Neural crest cell (in vitro differentiated cells): ENCODE measurements at regions not wholly inside any gene's neighbourhood (a gene's known extent, or its start where the extent isn't known, plus 50 kb on each side); places are given as distances from the start of the nearest gene placed in this dataset.

Source experiments
- DNase-seq: peaks from one replicate; pipeline ENCODE4 v3.0.0; 2021; ENCODE audit warnings: low read depth, mixed read lengths, low spot score
- H3K27ac Mint-ChIP-seq: one replicate; pipeline ENCODE4 v1.8.0; 2021; ENCODE audit warnings: mild to moderate bottlenecking, mixed read lengths; ENCODE audit not compliant: unreplicated experiment
- H3K27me3 Mint-ChIP-seq: 2 replicates; pipeline ENCODE4 v1.8.0; 2021; ENCODE audit warnings: low read depth, mild to moderate bottlenecking, mixed read lengths
- H3K36me3 Mint-ChIP-seq: 2 replicates; pipeline ENCODE4 v1.8.0; 2021; ENCODE audit warnings: low read depth, mild to moderate bottlenecking, mixed read lengths
- H3K4me1 Mint-ChIP-seq: 2 replicates; pipeline ENCODE4 v1.8.0; 2021; ENCODE audit warnings: mixed read lengths
- H3K4me3 Mint-ChIP-seq: one replicate; pipeline ENCODE4 v1.8.0; 2021; ENCODE audit warnings: mild to moderate bottlenecking, mixed read lengths
- H3K9me3 Mint-ChIP-seq: 2 replicates; pipeline ENCODE4 v1.8.0; 2021; ENCODE audit warnings: mixed read lengths
- CTCF ChIP-seq: fragments of 200-600 bp; sonication (generic); conservative IDR thresholded peaks from 2 replicates; pipeline ENCODE4 v1.5.0; 2021; ENCODE audit warnings: antibody characterized with exemption, mild to moderate bottlenecking

DNA sequence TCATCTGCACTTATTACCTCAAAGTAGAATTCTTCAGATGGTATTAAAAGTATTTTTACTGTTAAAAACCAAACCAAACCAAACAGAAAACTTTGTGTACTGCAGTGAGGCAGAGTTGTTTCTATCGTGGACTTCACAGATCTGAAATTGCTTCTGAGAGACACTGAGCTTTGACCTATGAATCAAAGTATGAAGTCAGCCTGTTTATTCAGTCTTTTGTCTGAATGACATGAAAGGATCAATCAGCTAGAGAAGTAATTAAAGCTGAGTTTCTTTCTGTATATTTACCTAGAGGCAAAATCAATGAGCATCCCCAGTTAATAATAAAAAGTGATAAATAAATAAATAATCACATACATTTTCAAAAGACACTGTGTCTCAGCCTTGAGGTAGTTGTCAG, 2121.0 kb downstream of the PCDH7 start:
- no peaks in the 10 kb centered on the region for H3K36me3 Mint-ChIP-seq
- no peaks in the 10 kb centered on the region for H3K27me3 Mint-ChIP-seq
- TF ChIP-seq CTCF: no peak
- peaks cover 3% of the 10 kb centered on the region for H3K4me1 Mint-ChIP-seq
- DNase-seq: no peak
- no peaks in the 10 kb centered on the region for H3K9me3 Mint-ChIP-seq
- H3K27ac Mint-ChIP-seq: no peak overlapping the region
- no peak overlapping the region for H3K4me3 Mint-ChIP-seq

GRCh38 chr4:32847461-32847860, 2127.3 kb downstream of the PCDH7 start:
- Mint-ChIP-seq H3K27me3 (no peaks in the 10 kb centered on the region), H3K4me1 (no peaks in the 10 kb centered on the region), H3K36me3 (no peaks in the 10 kb centered on the region), H3K27ac (no peak overlapping the region), H3K9me3 (no peaks in the 10 kb centered on the region), H3K4me3 (no peak overlapping the region)
- DNase-seq: no peak
- TF ChIP-seq CTCF: no peak

DNA sequence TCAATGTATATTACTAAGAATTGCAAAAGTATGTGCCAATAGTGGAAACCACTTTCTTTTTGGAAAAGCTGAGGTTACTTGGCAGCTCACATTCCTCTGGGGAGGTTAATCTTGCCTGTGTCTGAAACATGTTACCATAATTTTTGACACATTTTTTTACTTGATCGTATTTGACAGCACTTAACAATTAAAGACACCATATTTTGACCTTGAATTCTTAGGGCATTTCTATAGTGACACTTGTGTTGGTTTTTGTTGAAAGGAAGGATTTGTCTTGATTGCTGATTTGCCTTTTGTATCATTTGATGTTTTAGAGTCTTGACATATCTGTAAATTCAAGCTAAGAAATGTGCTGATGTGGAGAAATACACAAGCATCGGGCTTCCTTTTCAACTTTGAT, 2135.5 kb downstream of the PCDH7 start:
- Mint-ChIP-seq H3K36me3 (no peaks in the 10 kb centered on the region), H3K4me3 (no peak overlapping the region), H3K27me3 (no peaks in the 10 kb centered on the region), H3K9me3 (no peaks in the 10 kb centered on the region), H3K4me1 (no peaks in the 10 kb centered on the region), H3K27ac (no peak overlapping the region)
- DNase-seq: no peak
- no peak for TF ChIP-seq CTCF

DNA sequence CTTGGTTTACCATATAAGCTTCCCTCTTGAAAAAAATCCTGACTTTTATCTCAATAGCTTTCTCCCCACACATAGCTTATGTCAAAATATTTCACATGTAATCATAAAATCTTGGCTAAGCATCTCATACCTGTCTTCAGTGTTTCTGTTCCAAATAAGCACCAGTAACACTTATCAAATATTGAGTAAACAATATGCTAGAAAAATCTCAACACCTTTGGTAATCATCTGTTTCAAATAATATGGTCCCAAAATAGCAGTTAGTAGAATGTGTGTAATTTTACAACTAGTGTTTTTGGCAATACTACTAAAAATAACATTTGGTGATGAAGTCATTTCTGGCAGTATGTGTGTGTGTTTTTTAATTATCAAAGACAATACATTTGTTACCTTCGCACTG, 2138.2 kb downstream of the PCDH7 start:
- Mint-ChIP-seq H3K27ac (no peak overlapping the region), H3K27me3 (no peaks in the 10 kb centered on the region), H3K36me3 (no peaks in the 10 kb centered on the region), H3K9me3 (no peaks in the 10 kb centered on the region), H3K4me3 (no peak overlapping the region), H3K4me1 (no peaks in the 10 kb centered on the region)
- no peak for TF ChIP-seq CTCF
- no peak for DNase-seq

DNA sequence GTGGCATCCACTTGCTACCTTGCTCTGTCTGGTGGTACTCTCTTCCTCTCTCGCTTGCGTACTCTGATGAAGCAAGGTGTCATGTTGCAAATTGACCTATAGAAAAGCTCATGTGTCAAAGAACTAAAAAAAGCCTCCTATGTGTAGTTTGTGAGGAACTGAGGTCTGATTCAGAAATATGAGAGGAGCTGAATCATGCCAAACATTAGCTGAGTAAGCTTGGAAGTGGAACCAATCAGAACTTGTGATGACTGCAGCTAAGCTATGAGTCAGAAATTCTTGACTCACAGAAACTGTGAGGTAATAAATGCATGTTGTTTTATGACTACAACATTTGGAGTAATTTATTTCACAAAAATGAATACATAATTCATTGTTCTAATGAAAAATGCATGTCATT, 2138.8 kb downstream of the PCDH7 start:
- no peak for DNase-seq
- Mint-ChIP-seq H3K4me3 (no peak overlapping the region), H3K36me3 (no peaks in the 10 kb centered on the region), H3K9me3 (no peaks in the 10 kb centered on the region), H3K4me1 (no peaks in the 10 kb centered on the region), H3K27me3 (no peaks in the 10 kb centered on the region), H3K27ac (no peak overlapping the region)
- no peak for TF ChIP-seq CTCF

DNA sequence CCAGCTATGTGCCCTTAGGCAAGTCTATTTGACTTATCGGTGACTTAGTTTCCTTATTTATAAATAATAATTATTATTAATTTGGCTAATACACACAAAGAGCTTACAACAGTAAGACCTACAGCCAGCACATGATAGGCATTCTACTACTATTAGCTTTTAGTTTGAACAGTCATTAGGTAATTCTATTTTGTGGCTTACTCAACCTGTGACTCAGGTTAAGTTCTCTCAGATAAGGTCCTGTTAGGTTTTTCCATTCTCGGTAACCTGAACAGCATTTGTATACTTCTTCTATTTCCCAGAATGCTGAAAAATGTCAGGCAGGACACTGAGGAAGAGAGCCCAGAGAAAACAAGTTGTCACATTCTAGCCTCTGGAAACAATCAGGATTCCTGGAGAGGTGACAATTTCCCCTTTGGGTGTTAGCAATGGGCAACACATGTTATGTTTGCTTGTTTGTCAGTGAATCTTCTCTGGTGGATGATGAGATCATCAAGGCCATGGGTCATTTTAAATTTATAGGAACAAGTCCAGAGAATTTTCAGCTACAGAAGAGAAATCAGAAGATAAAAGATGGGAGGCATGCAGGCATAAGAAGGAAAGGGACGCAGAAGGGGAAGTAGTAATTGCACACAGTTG, 2144.7 kb downstream of the PCDH7 start:
- Mint-ChIP-seq H3K4me3 (no peak overlapping the region), H3K27me3 (no peaks in the 10 kb centered on the region), H3K9me3 (peaks cover 3% of the 10 kb centered on the region), H3K27ac (no peak overlapping the region), H3K36me3 (no peaks in the 10 kb centered on the region), H3K4me1 (no peaks in the 10 kb centered on the region)
- no peak for TF ChIP-seq CTCF
- no peak for DNase-seq
